Type B pancreatic cell (in vitro differentiated cells): ENCODE measurements at regions not wholly inside any gene's neighbourhood (a gene's known extent, or its start where the extent isn't known, plus 50 kb on each side); places are given as distances from the start of the nearest gene placed in this dataset.

Source experiments
- DNase-seq: peaks from one replicate; pipeline ENCODE4 v3.0.0; 2021; ENCODE audit warnings: mixed read lengths; ENCODE audit not compliant: unreplicated experiment; ENCODE audit errors: extremely low spot score
- H3K27ac Mint-ChIP-seq: 2 replicates; pipeline ENCODE4 v1.8.0; 2021; ENCODE audit warnings: mild to moderate bottlenecking, mixed read lengths
- H3K27me3 Mint-ChIP-seq: 2 replicates; pipeline ENCODE4 v1.8.0; 2021; ENCODE audit warnings: mixed read lengths
- H3K36me3 Mint-ChIP-seq: 2 replicates; pipeline ENCODE4 v1.8.0; 2021; ENCODE audit warnings: mixed read lengths
- H3K4me1 Mint-ChIP-seq: one replicate; pipeline ENCODE4 v1.8.0; 2021; ENCODE audit warnings: mixed read lengths; ENCODE audit not compliant: unreplicated experiment
- H3K4me3 Mint-ChIP-seq: 2 replicates; pipeline ENCODE4 v1.8.0; 2021; ENCODE audit warnings: mild to moderate bottlenecking, mixed read lengths
- H3K9me3 Mint-ChIP-seq: 2 replicates; pipeline ENCODE4 v1.8.0; 2021; ENCODE audit warnings: mixed read lengths
- CTCF ChIP-seq: fragments of 200-600 bp; sonication (generic); conservative IDR thresholded peaks from 2 replicates; pipeline ENCODE4 v1.5.0; 2021; ENCODE audit warnings: antibody characterized with exemption, mild to moderate bottlenecking

- Mint-ChIP-seq H3K27me3 (peaks cover 15% of the 10 kb centered on the region), H3K27ac (no peak overlapping the region), H3K9me3 (no peaks in the 10 kb centered on the region), H3K4me3 (no peak overlapping the region), H3K4me1 (peaks cover 43% of the 10 kb centered on the region), H3K36me3 (peaks cover 4% of the 10 kb centered on the region)
- no peak for DNase-seq
- no peak for TF ChIP-seq CTCF
These were observed 106.5 kb upstream of the GSE1 start for GRCh38 chr16:85506635-85506911.

- Mint-ChIP-seq H3K36me3 (peaks cover 4% of the 10 kb centered on the region), H3K27me3 (peaks cover 15% of the 10 kb centered on the region), H3K9me3 (no peaks in the 10 kb centered on the region), H3K4me1 (peaks cover 45% of the 10 kb centered on the region), H3K4me3 (no peak overlapping the region), H3K27ac (no peak overlapping the region)
- TF ChIP-seq CTCF, result no peak
- no peak for DNase-seq
These were observed 105.8 kb upstream of the GSE1 start for GRCh38 chr16:85507342-85507741.

- Mint-ChIP-seq H3K27ac (no peak overlapping the region), H3K9me3 (no peaks in the 10 kb centered on the region), H3K36me3 (peaks cover 4% of the 10 kb centered on the region), H3K4me3 (no peak overlapping the region), H3K27me3 (peaks cover 6% of the 10 kb centered on the region), H3K4me1 (peaks cover 44% of the 10 kb centered on the region)
- DNase-seq, result no peak
- TF ChIP-seq CTCF, result no peak
These were observed 104.7 kb upstream of the GSE1 start for GRCh38 chr16:85508388-85508787.

GRCh38 chr16:85508993-85509392 lies 104.1 kb upstream of the GSE1 start:
- H3K27ac Mint-ChIP-seq, result peak overlapping the region; percentile 52
- H3K9me3 Mint-ChIP-seq, result no peaks in the 10 kb centered on the region
- no peak for TF ChIP-seq CTCF

GRCh38 chr16:85510041-85510659 lies 103.0 kb upstream of the GSE1 start:
- no peak overlapping the region for H3K27ac Mint-ChIP-seq
- TF ChIP-seq CTCF, result no peak
- H3K36me3 Mint-ChIP-seq, result peaks cover 4% of the 10 kb centered on the region
- no peaks in the 10 kb centered on the region for H3K9me3 Mint-ChIP-seq
- H3K27me3 Mint-ChIP-seq, result no peaks in the 10 kb centered on the region
- no peak for DNase-seq
- no peak overlapping the region for H3K4me3 Mint-ChIP-seq
- peaks cover 49% of the 10 kb centered on the region for H3K4me1 Mint-ChIP-seq

More at GRCh38 chr16:85508993-85509392, 104.1 kb upstream of the GSE1 start:
- peaks cover 3% of the 10 kb centered on the region for H3K27me3 Mint-ChIP-seq
- no peak for DNase-seq
- peaks cover 44% of the 10 kb centered on the region for H3K4me1 Mint-ChIP-seq
- no peak overlapping the region for H3K4me3 Mint-ChIP-seq
- peaks cover 4% of the 10 kb centered on the region for H3K36me3 Mint-ChIP-seq
